GM18499 (cell line): ENCODE measurements at regions not wholly inside any gene's neighbourhood (a gene's known extent, or its start where the extent isn't known, plus 50 kb on each side); places are given as distances from the start of the nearest gene placed in this dataset.
A peak's percentile ranks its signal among the peaks of the same experiment; 100 is the strongest.
"Not testable (repeated sequence)": the region's sequence is repeated elsewhere in the genome, so short reads cannot be mapped to it uniquely, and the experiment has no call there.

Experiments used
- ATAC-seq: cut with Tn5 transposase; IDR thresholded peaks from one replicate; pipeline ENCODE4 v1.9.1; 2021; ENCODE audit warnings: moderate number of reproducible peaks; ENCODE audit not compliant: insufficient read depth, unreplicated experiment

DNA sequence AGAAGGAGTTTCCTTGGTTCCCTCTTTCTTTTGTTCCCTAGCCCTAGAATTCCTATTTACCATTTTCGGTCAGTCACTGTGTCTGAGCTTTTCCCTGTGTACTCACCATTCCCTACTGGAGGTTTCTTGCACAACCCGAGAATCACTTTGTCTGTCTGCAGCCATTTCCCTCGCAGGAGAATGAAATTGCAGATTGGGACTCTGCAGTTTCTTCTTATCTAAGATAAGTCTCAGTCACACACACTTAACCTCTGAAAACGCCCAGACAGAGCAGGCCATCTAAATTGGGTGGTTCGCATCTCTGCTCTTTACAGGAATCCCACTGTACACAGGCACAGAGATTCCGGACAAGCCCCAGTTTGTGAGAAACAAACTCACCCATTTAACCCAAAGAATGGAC lies 58.6 kb upstream of the CNTNAP2 start:
- ATAC-seq = no peak

DNA sequence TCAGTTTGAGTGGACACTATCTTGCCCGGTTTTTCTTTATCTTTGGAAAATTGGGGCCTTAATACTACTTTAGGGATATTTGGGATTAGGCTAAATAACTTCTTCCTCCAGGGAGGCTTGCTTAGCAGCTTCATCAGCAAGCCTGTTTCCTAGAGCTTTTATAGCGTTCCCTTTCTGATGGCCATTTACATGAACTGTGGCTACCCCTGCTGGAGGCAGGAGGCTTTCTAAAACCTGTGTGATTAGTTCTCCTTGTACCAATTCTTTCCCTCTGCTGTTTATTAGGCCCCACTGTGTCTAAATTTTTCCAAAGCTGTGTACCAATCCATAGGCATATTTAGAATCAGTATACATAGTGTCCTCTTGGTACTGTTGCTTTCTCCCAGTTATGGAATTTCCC lies 61.7 kb upstream of the CNTNAP2 start:
- no peak for ATAC-seq

DNA sequence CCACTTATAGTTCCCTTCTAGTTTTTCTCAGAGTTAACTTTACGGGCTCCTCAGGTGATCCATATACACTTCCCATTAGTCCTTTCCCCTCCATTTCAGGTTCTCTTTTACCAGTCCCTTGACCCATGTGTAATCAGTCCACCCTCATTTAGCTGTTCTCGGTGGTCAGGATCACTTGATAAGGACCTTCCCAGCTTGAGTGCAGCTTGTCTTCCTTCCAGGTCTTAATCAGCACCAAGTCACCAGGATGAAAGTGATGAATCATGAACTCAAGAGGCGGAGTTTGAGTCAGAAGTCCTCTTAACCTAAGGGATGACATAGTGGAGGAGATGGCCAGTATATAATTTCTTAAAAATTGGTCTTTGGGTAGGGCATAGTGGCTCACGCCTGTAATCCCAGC lies 63.1 kb upstream of the CNTNAP2 start:
- ATAC-seq = no peak

DNA sequence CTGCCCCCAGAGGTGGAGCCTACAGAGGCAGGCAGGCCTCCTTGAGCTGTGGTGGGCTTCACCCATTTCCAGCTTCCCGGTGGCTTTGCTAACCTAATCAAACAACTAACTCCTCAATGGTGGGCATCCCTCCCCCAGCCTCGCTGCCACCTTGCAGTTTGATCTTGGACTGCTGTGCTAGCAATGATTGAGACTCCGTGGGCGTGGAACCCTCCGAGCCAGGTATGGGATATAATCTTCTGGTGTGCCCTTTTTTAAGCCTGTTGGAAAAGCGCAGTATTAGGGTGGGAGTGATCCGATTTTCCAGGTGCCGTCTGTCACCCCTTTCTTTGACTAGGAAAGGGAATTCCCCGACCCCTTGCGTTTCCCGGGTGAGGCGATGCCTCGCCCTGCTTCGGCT lies 73.3 kb upstream of the CNTNAP2 start:
- ATAC-seq = not testable (repeated sequence)

DNA sequence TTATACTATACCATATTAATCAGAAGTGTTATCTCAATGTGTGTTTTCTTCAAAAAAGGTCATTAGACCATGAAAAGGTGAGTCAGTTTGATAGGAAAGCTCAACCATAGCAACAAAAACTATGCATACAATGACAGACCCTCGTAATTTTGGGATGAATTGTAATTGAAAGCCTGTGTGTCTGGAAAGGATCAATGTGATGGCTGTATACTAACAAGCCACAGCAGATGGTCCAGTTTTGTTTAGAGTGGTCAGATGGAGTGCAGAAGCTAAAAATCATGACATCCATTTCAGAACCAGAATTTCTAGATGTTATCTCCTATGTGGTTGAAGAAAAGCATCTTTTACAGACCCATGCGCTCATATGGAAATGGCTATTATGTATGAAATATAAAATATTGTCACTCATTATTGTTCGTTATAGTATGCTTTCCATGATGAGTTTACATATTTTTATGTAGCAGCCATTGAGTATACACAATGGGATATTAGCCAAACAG lies 88.3 kb upstream of the CNTNAP2 start:
- ATAC-seq = no peak

DNA sequence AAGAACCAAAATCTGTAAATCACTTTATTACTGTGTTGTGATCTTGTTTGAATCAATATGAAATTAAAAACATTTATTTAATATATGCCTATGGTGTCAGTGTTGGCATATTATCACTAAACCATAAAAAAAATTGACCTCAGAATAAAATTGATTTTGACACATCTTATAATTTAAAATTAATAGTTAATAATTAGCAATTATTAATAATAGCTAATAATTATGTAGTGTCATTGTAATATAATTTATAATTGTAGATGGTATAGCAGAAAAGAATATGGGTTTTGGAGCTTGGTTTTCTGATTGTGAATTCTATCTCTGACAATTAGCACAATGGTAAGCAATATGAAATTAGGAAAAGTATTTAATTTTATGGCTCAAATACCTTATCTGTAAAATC lies 89.4 kb upstream of the CNTNAP2 start:
- no peak for ATAC-seq

DNA sequence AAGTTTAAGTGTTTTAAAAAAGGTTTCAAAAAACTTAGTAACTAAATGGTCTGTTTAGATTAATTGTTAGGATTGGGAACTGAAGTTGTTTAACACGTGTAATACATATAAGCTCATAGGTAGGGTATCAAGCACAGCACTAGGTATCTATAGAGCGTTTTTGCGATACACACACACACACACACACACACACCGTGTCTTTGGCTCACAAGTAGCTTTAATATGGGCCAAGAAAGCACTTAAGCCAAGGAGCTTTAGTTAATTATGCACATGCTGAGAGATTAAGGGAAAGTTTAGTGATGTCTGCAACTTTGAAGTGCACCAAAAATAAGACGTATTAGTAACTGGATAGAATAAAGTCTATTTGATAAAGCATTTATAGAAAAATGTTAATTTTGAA lies 93.8 kb upstream of the CNTNAP2 start:
- no peak for ATAC-seq

DNA sequence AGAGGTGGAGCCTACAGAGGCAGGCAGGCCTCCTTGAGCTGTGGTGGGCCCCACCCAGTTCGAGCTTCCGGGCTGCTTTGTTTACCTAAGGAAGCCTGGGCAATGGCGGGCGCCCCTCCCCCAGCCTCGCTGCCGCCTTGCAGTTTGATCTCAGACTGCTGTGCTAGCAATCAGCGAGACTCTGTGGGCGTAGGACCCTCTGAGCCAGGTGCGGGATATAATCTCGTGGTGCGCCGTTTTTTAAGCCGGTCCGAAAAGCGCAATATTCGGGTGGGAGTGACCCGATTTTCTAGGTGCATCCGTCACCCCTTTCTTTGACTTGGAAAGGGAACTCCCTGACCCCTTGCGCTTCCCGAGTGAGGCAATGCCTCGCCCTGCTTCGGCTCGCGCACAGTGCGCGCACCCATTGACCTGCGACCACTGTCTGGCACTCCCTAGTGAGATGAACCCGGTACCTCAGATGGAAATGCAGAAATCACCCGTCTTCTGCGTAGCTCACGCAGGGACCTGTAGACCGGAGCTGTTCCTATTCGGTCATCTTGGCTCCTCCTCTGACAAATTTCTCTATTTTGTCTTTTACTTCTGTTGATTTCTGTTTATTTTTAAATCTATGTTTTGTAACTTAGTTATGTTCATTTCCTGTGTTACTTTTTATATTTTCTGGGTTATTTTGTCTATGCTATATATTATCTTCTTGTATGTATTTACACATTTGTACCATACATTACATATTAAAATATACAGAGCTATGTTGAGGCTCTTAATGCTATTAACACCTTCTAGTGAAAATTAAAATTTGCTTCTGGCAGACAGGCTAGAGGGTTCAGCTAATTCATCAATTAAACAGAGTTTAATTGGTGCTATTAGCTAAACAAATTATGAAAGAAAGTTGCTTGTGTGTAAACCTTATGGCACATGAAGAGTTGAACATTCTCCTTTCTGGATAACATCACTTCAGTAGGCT lies 97.3 kb upstream of the CNTNAP2 start:
- ATAC-seq = not testable (repeated sequence)

DNA sequence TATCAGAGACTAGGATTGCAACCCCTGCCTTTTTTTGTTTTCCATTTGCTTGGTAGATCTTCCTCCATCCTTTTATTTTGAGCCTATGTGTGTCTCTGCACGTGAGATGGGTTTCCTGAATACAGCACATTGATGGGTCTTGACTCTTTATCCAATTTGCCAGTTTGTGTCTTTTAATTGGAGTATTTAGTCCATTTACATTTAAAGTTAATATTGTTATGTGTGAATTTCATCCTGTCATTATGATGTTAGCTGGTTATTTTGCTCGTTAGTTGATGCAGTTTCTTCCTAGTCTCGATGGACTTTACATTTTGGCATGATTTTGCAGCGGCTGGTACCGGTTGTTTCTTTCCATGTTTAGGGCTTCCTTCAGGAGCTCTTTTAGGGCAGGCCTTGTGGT lies 99.2 kb upstream of the CNTNAP2 start:
- not testable (repeated sequence) for ATAC-seq

DNA sequence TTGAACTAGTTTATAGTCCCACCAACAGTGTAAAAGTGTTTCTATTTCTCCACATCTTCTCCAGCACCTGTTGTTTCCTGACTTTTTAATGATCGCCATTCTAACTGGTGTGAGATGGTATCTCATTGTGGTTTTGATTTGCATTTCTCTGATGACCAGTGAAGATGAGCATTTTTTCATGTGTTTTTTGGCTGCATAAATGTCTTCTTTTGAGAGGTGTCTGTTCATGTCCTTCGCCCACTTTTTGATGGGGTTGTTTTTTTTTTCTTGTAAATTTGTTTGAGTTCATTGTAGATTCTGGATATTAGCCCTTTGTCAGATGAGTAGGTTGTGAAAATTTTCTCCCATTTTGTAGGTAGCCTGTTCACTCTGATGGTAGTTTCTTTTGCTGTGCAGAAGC lies 102.4 kb upstream of the CNTNAP2 start:
- ATAC-seq = not testable (repeated sequence)

DNA sequence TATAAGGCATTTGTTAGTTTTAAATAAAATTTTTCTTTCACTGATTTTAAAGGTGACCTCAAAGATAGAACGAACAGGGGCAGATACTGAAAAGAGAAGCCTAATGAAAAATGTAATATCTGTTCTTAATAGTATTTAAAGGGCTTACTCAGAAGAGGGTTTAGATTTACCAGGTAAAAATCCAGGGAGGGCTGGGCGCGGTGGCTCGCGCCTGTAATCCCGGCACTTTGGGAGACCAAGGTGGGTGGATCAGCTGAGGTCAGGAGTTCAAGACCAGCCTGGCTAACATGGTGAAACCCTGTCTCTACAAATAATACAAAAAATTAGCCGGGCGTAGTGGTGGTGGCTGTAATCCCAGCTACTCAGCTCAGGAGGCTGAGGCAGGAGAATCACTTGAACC lies 108.3 kb upstream of the CNTNAP2 start:
- no peak for ATAC-seq

DNA sequence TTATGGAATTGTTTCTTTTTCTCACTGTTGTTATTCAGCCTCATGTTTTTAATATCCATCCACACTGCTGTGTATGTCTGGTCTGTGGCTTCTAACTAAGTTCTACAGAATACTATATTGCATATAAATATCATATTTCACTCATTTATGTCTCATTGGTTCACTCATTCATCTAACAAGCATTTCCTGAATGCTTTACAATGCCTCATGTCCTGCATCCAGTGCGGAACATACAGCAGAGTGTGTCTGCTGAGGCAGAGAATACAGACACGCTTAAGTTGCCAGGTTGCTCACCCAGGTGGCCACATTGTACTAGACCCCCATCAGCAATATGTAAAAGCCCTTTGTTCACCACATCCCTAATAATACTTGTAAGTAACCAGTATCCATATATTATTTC lies 111.8 kb upstream of the CNTNAP2 start:
- ATAC-seq = no peak

DNA sequence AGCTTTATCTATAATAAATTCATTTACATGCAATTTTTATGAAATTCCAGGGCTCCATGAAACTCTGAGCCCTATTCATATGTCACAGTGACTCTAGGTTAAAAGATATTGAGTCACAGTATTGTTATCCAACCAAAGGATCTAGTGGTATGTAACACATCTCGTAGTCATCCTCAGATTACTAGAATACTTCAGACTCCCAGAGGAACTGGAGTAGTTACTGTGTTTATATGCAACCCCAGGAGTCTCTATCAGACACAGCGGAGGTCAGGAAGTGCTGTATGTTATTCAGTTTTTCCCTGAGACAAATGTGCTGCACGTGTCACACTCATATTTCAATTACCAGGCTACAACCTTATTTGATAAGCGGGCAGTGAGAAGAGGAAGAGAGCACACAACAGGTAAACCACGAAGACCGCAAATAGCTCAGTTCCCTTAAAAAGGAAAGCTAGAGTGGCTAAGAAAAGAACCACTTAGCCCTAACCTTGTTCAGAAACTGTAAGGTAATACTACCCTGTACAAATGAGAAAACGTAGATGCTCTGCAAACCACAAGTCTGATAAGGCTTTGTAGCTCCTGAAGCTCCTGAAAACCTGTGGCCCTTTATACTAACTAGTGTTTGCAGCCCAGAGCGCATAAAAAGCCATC lies 114.0 kb upstream of the CNTNAP2 start:
- ATAC-seq = peak; percentile 85

DNA sequence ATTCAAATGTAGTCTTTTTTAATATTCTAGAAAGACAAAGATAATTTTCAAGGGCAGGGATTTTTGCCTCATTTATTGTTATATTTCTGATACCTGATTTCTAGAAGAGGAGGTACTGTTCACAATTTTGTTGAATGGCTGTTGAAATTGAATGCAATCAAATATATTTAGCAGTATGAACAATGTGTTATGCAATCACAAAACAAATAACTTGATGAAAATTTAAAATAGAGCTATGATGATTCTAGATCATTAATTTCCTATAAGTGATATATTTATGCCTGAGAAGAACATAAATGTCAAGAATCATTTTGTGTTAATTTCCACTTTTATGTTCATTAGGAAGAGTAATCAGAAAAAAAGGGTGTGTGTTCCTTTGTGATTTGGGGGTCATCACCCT lies 114.6 kb upstream of the CNTNAP2 start:
- no peak for ATAC-seq

DNA sequence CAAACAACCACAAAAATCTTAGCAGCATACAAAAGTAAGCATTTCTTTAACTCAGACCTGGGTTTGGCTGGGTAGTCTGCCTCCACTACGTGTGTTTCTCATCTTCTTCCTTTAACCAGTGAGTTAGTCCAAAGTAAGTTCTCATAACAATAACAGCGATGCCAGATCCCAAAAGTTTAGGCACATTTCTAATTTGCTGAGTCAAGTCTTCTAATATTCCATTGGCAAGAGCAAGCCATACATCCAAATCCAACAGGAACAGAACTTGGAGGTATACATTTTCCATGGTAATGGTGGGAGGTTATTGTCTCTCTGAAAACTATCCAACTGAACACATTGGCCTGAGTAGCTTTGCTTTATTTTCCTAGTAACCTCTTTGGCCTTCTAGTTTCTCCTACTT lies 115.7 kb upstream of the CNTNAP2 start:
- no peak for ATAC-seq

DNA sequence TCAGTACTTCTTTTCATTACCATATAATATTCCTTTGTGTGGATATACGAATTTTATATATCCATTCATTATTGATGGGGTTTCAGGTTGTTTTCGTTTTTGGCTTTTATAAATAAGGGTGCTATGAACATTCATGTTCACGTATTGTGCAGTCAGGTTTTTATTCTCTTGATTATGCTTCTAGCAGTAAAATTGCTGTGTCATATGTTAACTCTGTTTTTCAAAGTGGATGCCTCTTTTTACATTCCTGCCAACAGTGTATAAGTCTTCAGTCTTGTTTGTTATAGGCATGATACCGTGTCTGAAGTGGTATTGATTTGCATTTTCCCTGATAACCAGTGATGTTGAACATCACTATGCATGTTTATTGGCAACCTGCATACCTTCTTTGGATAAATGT lies 127.1 kb upstream of the CNTNAP2 start:
- no peak for ATAC-seq

DNA sequence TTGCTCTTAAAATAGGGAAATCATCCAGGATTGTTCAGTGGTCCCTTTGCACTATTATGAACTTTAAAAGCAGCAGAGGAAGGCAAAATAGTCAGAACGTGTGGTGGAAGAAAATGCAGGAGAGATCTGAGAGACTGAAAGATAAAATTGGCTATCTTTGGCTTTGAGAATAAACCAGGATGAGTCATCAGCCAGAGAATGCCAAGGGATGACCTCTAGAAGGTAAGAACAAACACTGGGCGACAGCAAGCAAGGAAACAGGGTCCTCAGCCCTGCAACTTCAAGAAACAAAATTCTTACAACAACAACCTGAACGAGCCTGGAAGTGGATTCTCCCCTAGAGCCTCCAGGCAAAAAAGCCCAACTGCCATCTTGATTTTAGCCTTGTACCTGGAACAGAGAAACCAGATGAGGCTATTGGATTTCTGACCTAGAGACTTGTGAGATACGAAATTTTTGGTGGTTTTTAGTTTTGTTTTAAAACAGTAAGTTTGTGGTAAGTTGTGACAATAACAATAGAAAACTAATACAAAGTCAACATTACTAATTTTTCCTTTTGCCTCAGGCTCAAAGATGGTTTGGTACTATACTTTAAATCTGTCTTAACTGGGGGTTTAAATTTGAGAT lies 130.2 kb upstream of the CNTNAP2 start:
- ATAC-seq = no peak

DNA sequence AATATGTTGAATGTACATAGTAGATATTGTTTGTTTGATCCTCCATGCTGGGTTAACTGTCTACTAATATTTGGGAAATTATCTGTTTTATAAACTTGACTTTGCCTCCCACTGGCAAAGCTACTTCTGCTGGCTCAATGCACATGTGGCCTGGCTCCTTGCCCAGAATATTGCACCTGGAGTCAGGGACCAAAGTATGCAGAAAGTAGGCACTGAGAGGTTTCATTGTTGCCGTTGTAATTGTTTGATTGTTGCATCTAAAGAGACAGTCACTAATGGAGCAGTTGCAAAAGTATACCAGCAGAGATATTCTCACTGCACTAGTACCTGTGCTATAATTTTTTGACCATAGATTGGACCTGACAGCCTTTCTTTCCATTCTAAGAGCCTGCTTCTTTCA lies 137.8 kb upstream of the CNTNAP2 start:
- ATAC-seq = no peak

DNA sequence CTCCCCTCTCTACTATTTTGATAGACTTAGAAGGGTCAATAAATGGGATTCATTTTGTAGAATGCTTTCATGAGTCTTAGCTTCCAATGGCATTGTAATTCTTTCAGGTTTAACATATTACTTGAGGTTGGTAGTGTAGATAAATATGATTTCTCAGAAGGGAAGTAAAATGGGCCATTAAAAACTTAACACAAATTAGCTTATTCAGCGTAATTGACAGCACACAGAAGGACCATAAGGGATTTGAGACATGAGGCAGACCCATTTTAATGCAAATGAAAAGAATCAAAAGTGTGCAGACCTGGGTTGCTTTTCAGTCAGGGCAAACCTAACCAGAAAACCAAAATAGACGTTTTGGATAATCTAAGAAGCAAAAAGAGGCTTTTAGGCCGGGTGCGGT lies 156.6 kb upstream of the CNTNAP2 start:
- no peak for ATAC-seq

DNA sequence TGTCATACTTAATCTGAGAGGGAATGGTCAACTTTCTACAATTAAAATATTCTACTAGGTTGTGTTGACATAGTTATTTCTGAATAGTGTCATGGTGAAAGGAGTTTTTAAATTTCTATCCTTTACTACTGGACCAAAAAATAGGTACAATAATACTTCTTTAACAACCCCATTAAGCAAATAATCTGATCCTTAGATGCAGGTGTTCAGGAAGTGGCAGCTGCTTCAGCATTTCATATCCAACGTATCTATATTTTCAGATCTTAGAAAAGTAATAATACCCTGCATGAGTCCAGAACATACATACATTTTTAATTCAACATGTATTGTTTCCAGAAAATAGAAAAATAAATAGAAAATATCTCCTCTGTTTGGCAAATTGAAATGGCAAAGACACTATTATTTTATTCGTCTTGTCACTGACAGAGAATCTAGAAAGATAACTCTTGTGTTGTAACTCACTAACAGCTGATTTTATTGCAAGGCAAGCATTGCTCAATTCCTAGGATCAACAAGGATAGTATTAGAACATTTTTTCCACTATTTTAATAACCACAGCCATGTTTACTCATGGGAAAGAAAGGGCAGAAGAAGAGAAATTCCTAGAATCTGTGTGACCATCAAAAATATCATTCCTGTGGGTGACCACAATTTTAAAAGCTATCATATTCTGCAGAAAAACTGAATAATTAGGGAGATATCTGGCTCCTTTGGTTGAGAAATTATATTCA lies 159.3 kb upstream of the CNTNAP2 start:
- no peak for ATAC-seq
